ENCODE measurements at regions not wholly inside any gene's neighbourhood (a gene's known extent, or its start where the extent isn't known, plus 50 kb on each side); places are given as distances from the start of the nearest gene placed in this dataset.

DNA sequence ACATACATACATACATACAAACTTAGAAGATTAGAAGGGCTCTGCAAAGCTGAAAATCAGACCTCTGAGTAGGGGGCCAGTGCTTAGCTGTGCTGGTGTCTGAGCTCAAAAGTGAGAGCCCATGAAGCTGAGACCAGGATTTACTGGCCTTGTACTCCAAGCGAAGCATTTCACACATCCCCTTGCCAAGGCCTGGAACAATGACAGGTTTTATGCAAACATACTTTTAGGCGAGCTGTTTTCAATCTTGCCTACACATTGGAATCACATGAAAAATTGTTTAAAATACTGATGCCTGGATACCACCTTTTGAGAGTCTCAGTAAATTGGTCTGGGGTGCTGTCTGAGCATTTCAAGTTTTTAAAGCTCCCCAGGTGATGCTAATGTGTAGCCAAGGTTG, 80.9 kb upstream of the SRSF6 start:
- intact Hi-C loops (cut with DNase I; ENCODE audit: low total_unique reads), result no loop called here
- no peak overlapping the region for H3K4me3 ChIP-seq (ENCODE audit: low read depth, poor library complexity, severe bottlenecking)
- DNase-seq (ENCODE audit: low spot score in 2 of 2), result peak in 1 of 2 donors; percentile 9
- TF ChIP-seq, protein P1, sequence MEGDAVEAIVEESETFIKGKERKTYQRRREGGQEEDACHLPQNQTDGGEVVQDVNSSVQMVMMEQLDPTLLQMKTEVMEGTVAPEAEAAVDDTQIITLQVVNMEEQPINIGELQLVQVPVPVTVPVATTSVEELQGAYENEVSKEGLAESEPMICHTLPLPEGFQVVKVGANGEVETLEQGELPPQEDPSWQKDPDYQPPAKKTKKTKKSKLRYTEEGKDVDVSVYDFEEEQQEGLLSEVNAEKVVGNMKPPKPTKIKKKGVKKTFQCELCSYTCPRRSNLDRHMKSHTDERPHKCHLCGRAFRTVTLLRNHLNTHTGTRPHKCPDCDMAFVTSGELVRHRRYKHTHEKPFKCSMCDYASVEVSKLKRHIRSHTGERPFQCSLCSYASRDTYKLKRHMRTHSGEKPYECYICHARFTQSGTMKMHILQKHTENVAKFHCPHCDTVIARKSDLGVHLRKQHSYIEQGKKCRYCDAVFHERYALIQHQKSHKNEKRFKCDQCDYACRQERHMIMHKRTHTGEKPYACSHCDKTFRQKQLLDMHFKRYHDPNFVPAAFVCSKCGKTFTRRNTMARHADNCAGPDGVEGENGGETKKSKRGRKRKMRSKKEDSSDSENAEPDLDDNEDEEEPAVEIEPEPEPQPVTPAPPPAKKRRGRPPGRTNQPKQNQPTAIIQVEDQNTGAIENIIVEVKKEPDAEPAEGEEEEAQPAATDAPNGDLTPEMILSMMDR (IDR thresholded peaks at IDR 0.05), result no peak
- TF ChIP-seq POLR2A (IDR thresholded peaks at IDR 0.05), result no peak
- WGBS, 2 donors, result 64 to 68% methylated on average over 2 of the region's 2 CpGs

GRCh38 chr20:43375591-43375990, 82.1 kb upstream of the SRSF6 start:
- TF ChIP-seq POLR2A (IDR thresholded peaks at IDR 0.05), result no peak
- TF ChIP-seq, protein P1 (IDR thresholded peaks at IDR 0.05), result no peak
- 67 to 78% methylated on average over 1 of the region's 1 CpG for WGBS, 2 donors
- intact Hi-C loops (cut with DNase I; ENCODE audit: low total_unique reads), result no loop called here
- DNase-seq (ENCODE audit: low spot score in 2 of 2), result no peak
- no peak overlapping the region for H3K4me3 ChIP-seq (ENCODE audit: low read depth, poor library complexity, severe bottlenecking)

DNA sequence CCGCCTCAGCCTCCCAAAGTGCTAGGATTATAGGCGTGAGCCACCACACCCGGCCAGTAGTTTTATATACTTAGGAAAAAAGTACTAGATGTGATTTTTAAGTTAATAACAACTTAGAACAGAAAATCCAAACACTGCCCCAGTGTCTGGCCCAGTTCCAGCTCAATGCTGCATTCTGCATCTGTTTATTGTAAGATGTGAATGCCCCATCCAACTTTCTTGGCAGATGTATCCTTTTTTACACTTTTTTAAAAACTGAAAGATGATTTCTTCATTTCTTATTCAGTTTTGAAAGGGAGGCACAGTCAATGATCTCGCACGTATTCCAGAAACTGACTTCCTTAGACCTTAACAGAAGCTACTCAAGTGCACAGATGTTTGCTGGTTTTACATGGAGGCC, 85.6 kb upstream of the SRSF6 start:
- WGBS, 2 donors, result 52 to 67% methylated on average over 5 of the region's 5 CpGs
- DNase-seq (ENCODE audit: low spot score in 2 of 2), result peak in 1 of 2 donors; percentile 37
- no peak overlapping the region for H3K4me3 ChIP-seq (ENCODE audit: low read depth, poor library complexity, severe bottlenecking)
- intact Hi-C loops (cut with DNase I; ENCODE audit: low total_unique reads), result no loop called here
- TF ChIP-seq, protein P1 (IDR thresholded peaks at IDR 0.05), result no peak
- no peak for TF ChIP-seq POLR2A (IDR thresholded peaks at IDR 0.05)

DNA sequence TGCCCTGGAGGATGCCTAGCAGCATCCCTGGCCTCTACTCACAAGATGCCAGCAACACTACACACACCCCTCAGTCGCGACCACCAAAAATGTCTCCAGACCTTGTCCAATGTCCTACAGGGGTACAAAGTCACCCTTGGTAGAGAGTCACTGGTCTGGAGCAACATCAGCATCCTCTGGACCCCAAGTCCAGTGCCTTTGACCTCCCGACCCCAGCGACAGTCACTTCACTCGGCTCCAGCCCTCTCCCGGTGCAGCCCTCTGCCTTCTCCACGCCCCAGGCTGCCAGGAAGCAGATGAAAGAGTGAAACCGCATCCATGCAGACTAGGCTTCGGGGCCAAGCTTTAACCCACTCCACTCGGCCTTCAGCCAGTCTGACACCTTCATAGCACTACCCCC, 92.0 kb upstream of the SRSF6 start:
- no peak overlapping the region for H3K4me3 ChIP-seq (ENCODE audit: low read depth, poor library complexity, severe bottlenecking)
- TF ChIP-seq, protein P1 (IDR thresholded peaks at IDR 0.05), result no peak
- TF ChIP-seq POLR2A (IDR thresholded peaks at IDR 0.05), result no peak
- peak in 1 of 2 donors; percentile 57 for DNase-seq (ENCODE audit: low spot score in 2 of 2)
- WGBS, 2 donors, result 35 to 39% methylated on average over 10 of the region's 10 CpGs
- intact Hi-C loops (cut with DNase I; ENCODE audit: low total_unique reads), result no loop called here

GRCh38 chr20:43364001-43364400, 93.7 kb upstream of the SRSF6 start:
- 86 to 93% methylated on average over 8 of the region's 8 CpGs for WGBS, 2 donors
- no peak for DNase-seq (ENCODE audit: low spot score in 2 of 2)
- intact Hi-C loops (cut with DNase I; ENCODE audit: low total_unique reads), result no loop called here
- TF ChIP-seq, protein P1 (IDR thresholded peaks at IDR 0.05), result no peak
- TF ChIP-seq POLR2A (IDR thresholded peaks at IDR 0.05), result no peak
- no peak overlapping the region for H3K4me3 ChIP-seq (ENCODE audit: low read depth, poor library complexity, severe bottlenecking)

DNA sequence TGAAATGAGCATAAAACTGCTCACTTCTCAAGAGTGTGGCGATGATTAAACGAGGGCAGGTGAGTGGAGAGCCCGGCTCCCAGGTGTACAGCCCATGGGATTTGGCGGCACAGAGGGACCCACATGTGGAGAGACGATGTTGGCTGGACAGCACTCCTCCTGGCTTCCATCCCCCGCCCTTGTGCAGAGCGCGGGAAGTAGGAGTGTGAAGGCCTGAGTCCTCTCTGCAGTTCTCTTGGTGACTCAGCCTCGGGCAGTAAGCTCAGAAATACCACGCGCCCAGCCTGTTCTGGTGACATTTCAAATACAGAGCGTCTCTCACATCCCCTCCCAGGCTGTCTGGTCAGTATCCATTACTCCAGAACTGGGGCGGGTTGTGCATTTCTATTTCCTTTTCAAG, 94.2 kb upstream of the SRSF6 start:
- WGBS, 2 donors, result 74 to 82% methylated on average over 13 of the region's 13 CpGs
- H3K4me3 ChIP-seq (ENCODE audit: low read depth, poor library complexity, severe bottlenecking), result no peak overlapping the region
- no peak for TF ChIP-seq POLR2A (IDR thresholded peaks at IDR 0.05)
- TF ChIP-seq, protein P1 (IDR thresholded peaks at IDR 0.05), result no peak
- intact Hi-C loops (cut with DNase I; ENCODE audit: low total_unique reads), result no loop called here
- peak in 1 of 2 donors; percentile 60 for DNase-seq (ENCODE audit: low spot score in 2 of 2)

Measured in lower leg skin (tissue), 4 donors.